HepG2 (cell line): ENCODE measurements at regions not wholly inside any gene's neighbourhood (a gene's known extent, or its start where the extent isn't known, plus 50 kb on each side); places are given as distances from the start of the nearest gene placed in this dataset.

Experiments
- ATAC-seq: fragments of 200-7000 bp; cut with Tn5 transposase; 3 replicates; pipeline ENCODE4 v1.9.1; 2020; ENCODE audit warnings: mild to moderate bottlenecking, moderate library complexity
- BruUV-seq: library from RNA; stranded (reverse); fragments of 400-500 nt; replicated peaks from 2 replicates; lab custom pipeline; 2021; lab: Mats Ljungman, UMichigan
- CTCF ChIA-PET: fragments of 300-600 bp; formaldehyde crosslinking; extraction: SDS; loops from one replicate; lab custom pipeline; 2021; ENCODE audit warnings: low total read pairs, inconsistent platforms, low intra/inter-chr PET ratio; lab: Yijun Ruan, JAX
- POLR2A ChIA-PET: fragments of 350-600 bp; sonication (Branson Sonifier 250); formaldehyde crosslinking; loops from one replicate; lab custom pipeline; 2020; ENCODE audit warnings: antibody characterized with exemption, inconsistent platforms; lab: Yijun Ruan, JAX
- DNase-seq: peaks from one replicate; pipeline ENCODE4 v3.0.0-alpha.2; 2015; ENCODE audit warnings: low spot score
- FAIRE-seq: peaks from 3 replicates; lab custom pipeline; 2011; peaks lifted over from hg19 to GRCh38; lab: Jason Lieb, UNC
- H2AFZ ChIP-seq: one replicate; pipeline ENCODE4 v1.6.1; 2011; ENCODE audit warnings: low read length, inconsistent platforms
- H3K27ac ChIP-seq: fragments of 300-600 bp; 3 replicates; pipeline ENCODE4 v1.8.0; 2011; ENCODE audit warnings: mixed run types, mild to moderate bottlenecking, mixed read lengths, low read length, inconsistent platforms; ENCODE audit not compliant: insufficient read depth; ENCODE audit errors: extremely low read length
- H3K27me3 ChIP-seq, 2 experiments: fragments of 200-600 bp in 1 of 2; 2 replicates in 1 of 2; 3 replicates in 1 of 2; pipeline versions ENCODE4 v1.6.0 to v1.8.0; 2011; ENCODE audit warnings: low read length in 2 of 2, mild to moderate bottlenecking in 2 of 2, moderate library complexity in 2 of 2, inconsistent platforms in 1 of 2; ENCODE audit not compliant: insufficient read depth in 2 of 2, control insufficient read depth in 1 of 2
- H3K36me3 ChIP-seq, 2 experiments: fragments of 200-600 bp in 1 of 2; replicated peaks in 1 of 2; 2 replicates in 1 of 2; 3 replicates in 1 of 2; pipeline versions ENCODE4 v1.5.1 to v1.8.0; 2011; ENCODE audit warnings: low read length in 2 of 2, inconsistent platforms in 1 of 2; ENCODE audit not compliant: insufficient read depth in 2 of 2, control insufficient read depth in 1 of 2
- H3K4me1 ChIP-seq: 2 replicates; pipeline ENCODE4 v1.5.1; 2012; ENCODE audit warnings: low read length, inconsistent platforms; ENCODE audit not compliant: insufficient read depth
- H3K4me2 ChIP-seq: 2 replicates; pipeline ENCODE4 v1.6.0; 2011; ENCODE audit warnings: low read depth, low read length, inconsistent platforms
- H3K4me3 ChIP-seq, 3 experiments: fragments of 200-600 bp in 1 of 3; sonication (generic), shearing (Covaris generic) in 1 of 3; replicated peaks in 1 of 3; 2 replicates each; pipeline ENCODE4 v1.5.1; 2011 to 2016; ENCODE audit warnings: low read length in 3 of 3, inconsistent platforms in 2 of 3, low read depth in 2 of 3, mild to moderate bottlenecking in 2 of 3, control low read depth in 1 of 3, mixed read lengths in 1 of 3; ENCODE audit not compliant: insufficient read depth in 1 of 3
- H3K79me2 ChIP-seq: one replicate; pipeline ENCODE4 v1.6.1; 2011; ENCODE audit warnings: low read length, inconsistent platforms; ENCODE audit not compliant: insufficient read depth
- H3K9ac ChIP-seq: 2 replicates; pipeline ENCODE4 v1.6.0; 2011; ENCODE audit warnings: mild to moderate bottlenecking, low read depth, low read length, inconsistent platforms; ENCODE audit not compliant: insufficient read depth
- H3K9me3 ChIP-seq: 2 replicates; pipeline ENCODE4 v1.5.1; 2012; ENCODE audit warnings: mild to moderate bottlenecking, low read length
- H4K20me1 ChIP-seq: 2 replicates; pipeline ENCODE4 v1.6.0; 2011; ENCODE audit warnings: inconsistent platforms, mild to moderate bottlenecking, low read length, moderate library complexity; ENCODE audit not compliant: insufficient read depth
- CEBPZ ChIP-seq: IDR thresholded peaks from 2 replicates; pipeline ENCODE4 v1.6.1; 2012; ENCODE audit warnings: low read length, improper control_type of control experiment
- DR1 ChIP-seq: sonication (generic); formaldehyde crosslinking; IDR thresholded peaks from 2 replicates; pipeline ENCODE4 v1.8.0; 2021; ENCODE audit warnings: mild to moderate bottlenecking, missing genetic modification reagents, inconsistent platforms
- HMG20A ChIP-seq: IDR thresholded peaks from 2 replicates; pipeline ENCODE4 v1.6.1; 2016; ENCODE audit warnings: borderline replicate concordance
- MBD4 ChIP-seq: IDR thresholded peaks from 2 replicates; pipeline ENCODE4 v1.6.1; 2012; ENCODE audit warnings: low read length, inconsistent platforms, borderline replicate concordance
- MLLT10 ChIP-seq: sonication (generic); formaldehyde crosslinking; IDR thresholded peaks from 2 replicates; pipeline ENCODE4 v1.4.0; 2020; ENCODE audit warnings: missing genetic modification reagents
- RBM22 ChIP-seq: fragments of 200-400 bp; formaldehyde crosslinking; optimal IDR thresholded peaks from 2 replicates; pipeline ENCODE3; 2017; ENCODE audit warnings: mild to moderate bottlenecking, low read length, moderate library complexity
- SIX4 ChIP-seq: sonication (generic); formaldehyde crosslinking; IDR thresholded peaks from 2 replicates; pipeline ENCODE4 v1.4.0; 2020; ENCODE audit warnings: missing genetic modification reagents
- ZBTB10 ChIP-seq: sonication (generic); formaldehyde crosslinking; IDR thresholded peaks from 2 replicates; pipeline ENCODE4 v1.4.0; 2020; ENCODE audit warnings: missing genetic modification reagents, borderline replicate concordance
- ZBTB21 ChIP-seq: sonication (generic); formaldehyde crosslinking; IDR thresholded peaks from 2 replicates; pipeline ENCODE4 v1.4.0; 2020; ENCODE audit warnings: missing genetic modification reagents
- ZBTB43 ChIP-seq: sonication (generic); formaldehyde crosslinking; conservative IDR thresholded peaks from 2 replicates; pipeline ENCODE4 v1.4.0; 2020; ENCODE audit warnings: missing genetic modification reagents
- ZBTB44 ChIP-seq: sonication (generic); formaldehyde crosslinking; IDR thresholded peaks from 2 replicates; pipeline ENCODE4 v1.4.0; 2020; ENCODE audit warnings: missing genetic modification reagents
- ZNF660 ChIP-seq: sonication (generic); formaldehyde crosslinking; IDR thresholded peaks from 2 replicates; pipeline ENCODE4 v1.5.1; 2020; ENCODE audit warnings: mild to moderate bottlenecking, low read depth, missing genetic modification reagents, borderline replicate concordance
- ZNF772 ChIP-seq: sonication (generic); formaldehyde crosslinking; IDR thresholded peaks from 2 replicates; pipeline ENCODE4 v1.5.0; 2020; ENCODE audit warnings: mild to moderate bottlenecking, missing genetic modification reagents
- ZNF773 ChIP-seq: sonication (generic); formaldehyde crosslinking; IDR thresholded peaks from 2 replicates; pipeline ENCODE4 v1.4.0; 2020; ENCODE audit warnings: missing genetic modification reagents, borderline replicate concordance
- ZNF788 ChIP-seq: sonication (generic); formaldehyde crosslinking; IDR thresholded peaks from 2 replicates; pipeline ENCODE4 v1.5.0; 2020; ENCODE audit warnings: mild to moderate bottlenecking, missing genetic modification reagents, borderline replicate concordance
- ZSCAN20 ChIP-seq: sonication (generic); formaldehyde crosslinking; IDR thresholded peaks from 2 replicates; pipeline ENCODE4 v1.4.0; 2020; ENCODE audit warnings: missing genetic modification reagents, mild to moderate bottlenecking, borderline replicate concordance
- ZSCAN25 ChIP-seq: sonication (generic); formaldehyde crosslinking; IDR thresholded peaks from 2 replicates; pipeline ENCODE4 v1.8.0; 2022; ENCODE audit warnings: mild to moderate bottlenecking, missing genetic modification reagents
- WGBS: methylation state at CpG from one replicate; pipeline ENCODE4 v1.1.6; 2017; ENCODE audit warnings: low lambda C conversion rate; 5-methylcytosine and 5-hydroxymethylcytosine counted together
- in situ Hi-C: cut with HindIII; loops from 2 replicates; pipeline ENCODE4 v1.10.0; 2017; ENCODE audit warnings: low pct_unique_long_range_greater_than_20kb; ENCODE audit not compliant: extremely low pct_ligation_motif_present
- intact Hi-C: fragments of 100-400 bp; cut with micrococcal nuclease; formaldehyde crosslinking; loops from one replicate; pipeline ENCODE4 v1.10.0; 2022; ENCODE audit not compliant: unreplicated experiment

GRCh38 chr20:21632735-21633053 is 72.8 kb upstream of the PAX1 start:
- no peaks in the 10 kb centered on the region for H3K36me3 ChIP-seq
- FAIRE-seq (no peak), DNase-seq (no peak), ATAC-seq (no peak)
- in situ Hi-C loops = no loop called here
- H2AFZ ChIP-seq = no peak overlapping the region
- H3K79me2 ChIP-seq = no peaks in the 10 kb centered on the region
- no peak overlapping the region for H3K4me2 ChIP-seq
- no peak for TF ChIP-seq ZBTB21
- TF ChIP-seq ZBTB44 (CRISPR knock-in tag) = no peak
- TF ChIP-seq CEBPZ = no peak
- TF ChIP-seq ZBTB43 (CRISPR knock-in tag) = no peak
- no peak for TF ChIP-seq ZSCAN20
- TF ChIP-seq ZNF660 (CRISPR knock-in tag) = no peak
- TF ChIP-seq MLLT10 = no peak
- TF ChIP-seq SIX4 = no peak
- TF ChIP-seq ZSCAN25 = no peak
- no peak for TF ChIP-seq ZBTB10 (CRISPR knock-in tag)
- no peak for TF ChIP-seq ZNF773 (CRISPR knock-in tag)
- TF ChIP-seq RBM22 = no peak
- TF ChIP-seq DR1 (CRISPR knock-in tag) = no peak
- no peak for TF ChIP-seq ZNF772 (CRISPR knock-in tag)
- TF ChIP-seq MBD4 = no peak
- TF ChIP-seq ZNF788 (CRISPR knock-in tag) = no peak
- no peak for TF ChIP-seq HMG20A (CRISPR knock-in tag)
- peaks cover 4% of the 10 kb centered on the region; the same call in 1 of the 2 replicates for H4K20me1 ChIP-seq
- H3K27ac ChIP-seq = no peak overlapping the region
- H3K9ac ChIP-seq = no peak overlapping the region
- WGBS = 0% methylated on average over 2 of the region's 2 CpGs
- ChIA-PET POLR2A (no interaction called here), CTCF (no interaction called here)
- H3K4me3 ChIP-seq = no peak overlapping the region
- peaks cover 2 to 3% of the 10 kb centered on the region in 2 experiments; a peak in 2 of 5 replicates for H3K27me3 ChIP-seq
- intact Hi-C loops = no loop called here
- no peaks in the 10 kb centered on the region for H3K9me3 ChIP-seq
- H3K4me1 ChIP-seq = no peaks in the 10 kb centered on the region
- no TSS peak for BruUV-seq
